NCI-H345 treated with DMSO at 0.1 percent for 48 hours (cell line): ENCODE measurements at regions not wholly inside any gene's neighbourhood (a gene's known extent, or its start where the extent isn't known, plus 50 kb on each side); places are given as distances from the start of the nearest gene placed in this dataset.
"Not testable (repeated sequence)": the region's sequence is repeated elsewhere in the genome, so short reads cannot be mapped to it uniquely, and the experiment has no call there.

Experiments
- DNase-seq: peaks from one replicate; lab custom pipeline; 2025; ENCODE audit not compliant: unreplicated experiment; lab: John Stamatoyannopoulos, UW

DNA sequence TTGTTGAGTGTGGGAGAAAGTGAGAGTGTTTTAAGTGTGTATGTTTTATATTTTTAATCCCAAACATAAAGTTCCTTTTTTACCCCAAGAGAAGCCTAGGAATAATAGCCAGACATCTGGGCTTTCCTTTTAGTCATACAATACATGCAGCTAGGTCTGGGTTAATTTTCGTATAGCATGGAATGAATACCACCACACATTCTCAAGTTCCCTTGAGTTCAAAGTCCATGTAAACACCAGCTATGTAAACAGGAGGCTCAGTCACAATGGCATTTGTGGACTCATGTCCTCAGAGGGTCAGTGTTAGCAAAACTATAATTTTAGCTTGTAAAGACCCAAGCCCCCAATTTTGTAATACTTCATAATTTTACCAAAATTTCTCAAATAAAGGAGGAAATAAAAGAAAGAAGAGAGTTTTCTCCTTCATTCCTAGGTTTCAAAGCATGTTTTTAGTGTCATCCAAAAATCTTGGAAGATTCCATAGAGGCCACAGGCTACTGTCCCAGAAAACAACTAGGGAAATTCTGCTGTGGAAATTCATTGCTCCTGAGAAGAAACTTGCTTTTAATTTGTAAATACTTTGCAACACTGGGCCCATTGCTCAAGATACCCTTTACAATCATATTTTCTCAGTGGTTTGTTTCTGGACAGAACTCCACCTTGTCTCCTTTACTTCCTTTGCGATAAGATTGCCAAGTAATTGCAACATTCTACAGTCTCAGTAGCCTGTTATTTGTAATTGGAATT is 671.2 kb downstream of the COL12A1 start:
- DNase-seq = no peak

DNA sequence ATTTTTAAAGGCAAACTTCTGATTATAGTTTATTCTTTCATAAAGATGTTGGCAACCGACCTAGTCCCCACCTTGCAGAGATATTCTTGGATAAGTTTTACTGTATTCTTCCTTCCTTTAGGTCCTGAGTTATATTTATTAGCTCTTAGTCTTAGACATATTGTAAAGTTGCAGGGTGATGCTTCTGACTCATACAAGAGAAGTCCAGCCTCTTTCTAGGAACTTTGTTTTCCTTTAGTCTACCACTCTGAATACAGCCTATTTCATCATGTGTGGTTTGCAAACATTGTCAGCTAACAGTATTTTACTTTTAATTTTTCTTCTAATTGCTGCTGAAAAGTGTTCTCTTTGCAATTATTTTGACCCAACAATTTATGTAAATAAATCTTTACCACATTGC is 686.7 kb downstream of the COL12A1 start:
- DNase-seq = no peak

DNA sequence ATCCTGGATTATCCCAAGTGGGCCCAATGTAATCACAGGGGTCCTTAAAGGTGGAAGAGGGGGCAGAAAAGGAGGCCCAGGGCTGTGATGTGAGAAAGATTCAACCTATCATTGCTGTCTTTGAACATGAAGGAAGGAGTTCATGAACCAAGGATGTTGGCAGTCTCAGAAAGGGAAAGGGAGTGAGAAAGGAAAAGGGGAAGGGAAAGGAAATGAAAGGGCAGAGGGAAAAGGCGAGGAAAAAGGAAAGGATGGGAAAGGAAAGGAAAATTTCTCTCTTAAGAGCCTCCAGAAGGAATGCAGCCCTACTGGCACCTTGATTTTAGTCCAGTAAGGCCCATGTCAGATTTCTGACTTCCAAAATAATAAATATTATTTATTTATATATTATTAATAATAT is 687.8 kb downstream of the COL12A1 start:
- DNase-seq = no peak

DNA sequence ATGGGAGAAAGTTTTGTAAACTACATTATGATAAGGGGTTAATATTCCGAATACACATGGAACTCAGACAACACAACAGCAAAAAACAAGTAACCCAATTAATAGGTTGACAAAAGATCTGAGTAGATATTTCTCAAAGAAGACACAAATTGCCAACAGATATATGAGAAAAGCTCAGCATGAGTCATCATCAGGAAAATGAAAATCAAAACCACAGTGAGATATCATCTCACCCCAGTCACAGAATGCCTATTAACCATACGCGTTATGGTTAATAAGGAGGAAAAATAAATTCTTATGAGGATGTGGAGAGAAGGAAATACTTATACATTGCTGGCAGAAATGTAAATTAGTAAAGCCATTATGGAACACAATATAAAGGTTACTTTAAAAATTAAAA is 695.0 kb downstream of the COL12A1 start:
- DNase-seq = no peak

DNA sequence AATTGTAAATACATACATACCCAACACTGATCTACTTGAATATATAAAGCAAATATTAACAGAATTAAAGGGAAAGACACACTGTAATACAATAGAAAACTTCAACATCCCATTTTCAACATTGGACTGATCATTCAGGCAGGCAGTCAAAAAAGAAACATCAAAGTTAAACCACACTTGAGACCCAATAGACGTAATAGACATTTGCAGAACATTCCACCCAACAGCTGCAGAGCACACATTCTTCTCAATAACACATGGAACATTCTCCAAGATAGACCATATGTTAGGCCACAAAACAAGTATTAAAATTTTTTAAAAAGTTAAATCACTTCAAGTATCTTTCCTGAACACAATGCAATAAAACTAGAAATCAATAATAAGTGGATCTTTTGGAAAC is 698.2 kb downstream of the COL12A1 start:
- no peak for DNase-seq

DNA sequence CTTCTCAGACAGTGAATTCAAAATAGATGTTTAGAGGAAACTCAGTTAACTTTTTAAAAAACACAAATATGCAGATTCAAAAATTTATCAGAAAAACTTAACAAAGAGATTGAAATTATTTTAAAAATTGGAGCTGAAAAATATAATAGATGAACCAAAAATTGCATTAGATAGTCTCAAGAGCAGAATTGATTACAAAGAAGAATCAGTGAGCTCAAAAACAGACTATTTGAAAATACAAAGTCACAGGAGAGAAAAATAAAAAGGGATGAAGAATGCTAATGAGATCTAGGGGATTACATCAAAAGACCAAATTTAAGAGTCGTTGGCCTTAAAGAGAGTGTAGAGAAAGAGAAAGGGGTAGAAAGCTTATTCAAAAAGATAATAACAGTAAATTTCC is 700.5 kb downstream of the COL12A1 start:
- no peak for DNase-seq

DNA sequence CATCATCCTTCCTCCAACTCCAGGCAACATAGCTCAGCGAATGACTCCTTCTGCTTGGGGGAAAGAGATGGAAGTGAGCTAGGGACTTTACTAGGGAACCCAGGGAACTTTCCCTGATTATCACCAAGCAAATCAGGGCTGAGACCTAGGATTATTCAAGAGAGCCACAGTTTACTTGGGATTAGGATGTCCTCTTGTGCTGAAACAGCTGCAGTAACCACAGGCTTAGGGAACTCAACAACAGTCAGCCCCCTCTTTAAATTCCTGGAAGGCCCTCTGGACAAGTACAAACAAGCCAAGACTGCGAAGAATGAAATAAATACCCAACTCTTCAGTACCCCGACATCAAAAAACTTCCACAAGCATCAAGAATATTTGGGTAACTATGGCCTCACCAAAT is 700.9 kb downstream of the COL12A1 start:
- no peak for DNase-seq

DNA sequence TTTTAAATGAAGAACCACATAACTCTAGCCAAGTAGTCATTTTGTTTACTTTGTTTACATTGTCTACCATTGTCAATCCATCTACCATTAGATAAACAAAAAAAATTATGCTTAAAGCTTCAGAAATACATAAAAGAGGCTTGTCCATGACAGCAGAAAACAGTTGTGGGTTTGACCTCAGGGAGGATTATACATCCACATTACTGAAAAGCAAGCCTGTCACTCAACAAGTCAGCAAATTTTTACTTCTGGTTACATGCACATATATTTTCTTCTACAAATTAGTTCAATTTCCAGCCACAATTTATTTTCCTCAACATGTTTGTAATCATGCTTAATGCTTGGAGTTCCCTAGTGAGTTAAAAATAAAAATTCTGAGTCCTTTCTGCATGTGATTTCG is 713.3 kb downstream of the COL12A1 start:
- DNase-seq = no peak

DNA sequence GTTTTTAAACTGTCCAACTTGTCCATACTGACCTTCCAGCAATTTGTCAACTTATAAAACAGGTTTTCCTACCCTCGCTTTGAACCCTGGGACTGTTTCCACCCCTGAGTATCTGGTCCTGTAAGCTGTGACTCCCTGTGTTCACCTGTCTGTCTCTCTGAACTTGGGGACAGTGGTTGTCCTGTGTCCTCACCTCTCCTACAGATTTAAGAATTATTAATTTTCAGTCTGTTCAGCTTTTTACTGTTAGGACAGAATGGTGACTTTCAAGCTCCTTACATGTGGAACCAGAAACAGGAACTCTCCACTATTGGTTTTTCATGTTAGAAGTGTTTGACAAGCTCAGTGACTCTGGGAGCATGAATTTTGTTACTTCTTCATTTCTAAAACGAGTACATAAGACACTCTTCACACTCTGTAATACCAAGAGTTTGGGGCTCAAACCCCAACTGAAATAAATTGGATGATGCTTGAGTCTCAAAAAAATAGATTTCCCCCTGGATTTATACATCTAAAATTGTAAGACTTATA is 713.9 kb downstream of the COL12A1 start:
- no peak for DNase-seq

DNA sequence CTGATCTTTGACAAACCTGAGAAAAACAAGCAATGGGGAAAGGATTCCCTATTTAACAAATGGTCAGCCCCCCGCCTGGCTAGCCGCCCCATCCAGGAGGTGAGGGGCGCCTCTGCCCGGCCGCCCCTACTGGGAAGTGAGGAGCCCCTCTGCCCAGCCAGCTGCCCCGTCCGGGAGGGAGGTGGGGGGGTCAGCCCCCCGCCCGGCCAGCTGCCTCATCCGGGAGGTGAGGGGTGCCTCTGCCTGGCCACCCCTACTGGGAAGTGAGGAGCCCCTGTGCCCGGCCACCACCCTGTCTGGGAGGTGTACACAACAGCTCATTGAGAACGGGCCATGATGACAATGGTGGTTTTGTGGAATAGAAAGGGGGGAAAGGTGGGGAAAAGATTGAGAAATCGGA is 717.1 kb downstream of the COL12A1 start:
- DNase-seq = not testable (repeated sequence)

DNA sequence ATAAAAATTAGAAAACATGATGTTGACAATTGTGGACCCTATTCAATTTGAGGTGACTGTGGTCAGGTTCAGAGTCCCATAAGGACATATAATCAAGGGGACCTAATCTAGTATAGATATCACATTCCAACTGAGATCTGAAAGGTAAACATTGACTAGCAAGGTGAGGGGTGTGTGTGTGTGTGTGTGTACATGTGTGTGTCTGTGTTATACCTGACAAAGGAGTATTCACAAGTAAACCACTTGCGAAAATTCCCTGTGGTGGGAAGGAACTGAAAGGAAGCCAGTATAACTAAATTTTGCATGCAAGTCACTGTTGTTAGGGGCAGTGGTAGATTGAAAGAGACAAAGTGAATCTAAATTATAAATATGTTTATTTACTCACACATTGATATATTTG is 723.7 kb downstream of the COL12A1 start:
- no peak for DNase-seq

DNA sequence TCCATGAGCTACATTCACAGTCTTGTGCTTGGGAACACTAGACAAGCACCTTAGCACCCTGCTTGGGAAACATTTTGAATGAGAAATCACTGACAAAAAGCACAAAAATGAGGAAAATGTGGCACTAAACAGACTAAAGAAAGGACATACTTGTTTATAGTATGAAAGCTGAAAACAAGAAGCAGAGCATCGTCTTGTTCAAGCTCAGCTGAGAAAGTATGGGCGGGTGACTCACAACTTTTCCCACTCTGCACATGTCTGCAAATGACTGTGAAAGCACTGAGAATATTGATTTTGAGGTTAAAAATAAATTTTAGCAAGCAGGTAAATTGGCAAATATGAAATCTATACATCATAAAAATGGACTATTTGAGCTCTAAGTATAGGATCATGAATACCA is 725.3 kb downstream of the COL12A1 start:
- DNase-seq = no peak

DNA sequence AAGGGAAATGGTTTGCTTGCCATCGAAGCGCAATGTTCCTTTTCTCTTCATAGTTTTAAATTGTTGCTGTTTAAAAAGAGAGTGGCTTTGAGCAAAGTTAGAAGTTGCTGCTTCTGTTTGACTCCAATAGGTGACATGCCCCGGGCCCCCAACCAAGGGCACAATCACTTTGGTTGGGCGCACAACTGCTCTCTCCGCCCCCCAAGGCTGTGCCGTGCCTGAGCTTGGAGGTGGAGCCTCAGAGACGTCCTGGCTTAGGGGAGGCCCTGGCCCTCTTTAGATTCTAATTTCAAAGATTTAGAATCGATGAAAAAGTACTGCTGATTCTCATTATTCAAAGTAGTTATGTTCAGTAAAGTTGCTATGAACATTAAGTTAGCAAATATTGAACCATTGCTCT is 725.9 kb downstream of the COL12A1 start:
- DNase-seq = no peak

DNA sequence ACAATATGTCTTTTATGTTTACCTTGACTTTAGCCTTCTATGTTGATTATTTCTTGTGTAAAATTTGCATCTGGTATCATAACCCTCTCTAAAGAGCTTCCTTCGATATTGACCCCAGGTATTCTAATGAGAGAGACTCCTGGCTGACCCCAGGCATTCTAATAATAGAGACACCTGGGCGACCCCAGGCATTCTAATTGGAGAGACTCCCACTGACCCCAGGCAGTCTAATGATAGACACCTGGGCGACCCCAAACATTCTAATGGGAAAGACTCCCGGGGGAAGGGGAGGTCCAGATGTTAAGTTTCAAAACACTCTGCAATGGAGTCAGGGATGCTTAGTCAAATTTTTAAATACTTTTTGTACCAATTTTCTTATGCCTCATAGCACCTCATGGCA is 726.4 kb downstream of the COL12A1 start:
- no peak for DNase-seq

DNA sequence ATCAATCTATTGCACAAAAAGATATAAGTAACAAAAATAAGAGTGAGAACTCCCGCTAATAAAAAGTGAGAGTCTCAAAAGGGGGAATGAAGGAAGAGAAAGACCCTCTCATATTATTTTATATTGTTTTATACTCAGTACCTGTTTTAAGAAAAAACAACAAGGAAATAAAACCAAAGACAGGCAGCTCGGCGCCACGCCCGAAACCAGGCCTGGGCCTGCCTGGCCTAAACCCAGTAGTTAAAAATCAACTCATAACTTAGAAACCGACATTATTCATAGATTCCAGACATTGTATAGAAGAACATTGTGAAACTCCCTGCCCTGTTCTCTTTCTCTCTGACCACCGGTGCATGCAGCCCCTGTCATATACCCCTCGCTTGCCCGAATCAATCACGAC is 731.8 kb downstream of the COL12A1 start:
- not testable (repeated sequence) for DNase-seq

DNA sequence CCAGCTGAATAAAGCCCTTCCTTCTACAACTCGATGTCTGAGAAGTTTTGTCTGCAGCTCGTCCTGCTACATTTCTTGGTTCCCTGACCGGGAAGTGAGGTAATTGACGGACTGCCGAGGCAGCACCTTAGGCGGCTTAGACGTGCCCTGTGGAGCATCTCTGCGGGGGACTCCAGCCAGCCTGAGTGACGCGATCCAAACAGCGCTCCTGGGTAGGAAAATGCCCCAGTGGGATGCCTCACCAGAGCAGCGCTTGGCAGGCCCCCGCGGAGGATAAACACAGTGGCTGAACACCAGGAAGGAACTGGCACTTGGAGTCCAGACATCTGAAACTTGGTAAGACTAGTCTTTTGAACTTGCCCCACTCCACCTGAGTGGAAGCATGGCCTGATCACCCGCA is 737.3 kb downstream of the COL12A1 start:
- not testable (repeated sequence) for DNase-seq

DNA sequence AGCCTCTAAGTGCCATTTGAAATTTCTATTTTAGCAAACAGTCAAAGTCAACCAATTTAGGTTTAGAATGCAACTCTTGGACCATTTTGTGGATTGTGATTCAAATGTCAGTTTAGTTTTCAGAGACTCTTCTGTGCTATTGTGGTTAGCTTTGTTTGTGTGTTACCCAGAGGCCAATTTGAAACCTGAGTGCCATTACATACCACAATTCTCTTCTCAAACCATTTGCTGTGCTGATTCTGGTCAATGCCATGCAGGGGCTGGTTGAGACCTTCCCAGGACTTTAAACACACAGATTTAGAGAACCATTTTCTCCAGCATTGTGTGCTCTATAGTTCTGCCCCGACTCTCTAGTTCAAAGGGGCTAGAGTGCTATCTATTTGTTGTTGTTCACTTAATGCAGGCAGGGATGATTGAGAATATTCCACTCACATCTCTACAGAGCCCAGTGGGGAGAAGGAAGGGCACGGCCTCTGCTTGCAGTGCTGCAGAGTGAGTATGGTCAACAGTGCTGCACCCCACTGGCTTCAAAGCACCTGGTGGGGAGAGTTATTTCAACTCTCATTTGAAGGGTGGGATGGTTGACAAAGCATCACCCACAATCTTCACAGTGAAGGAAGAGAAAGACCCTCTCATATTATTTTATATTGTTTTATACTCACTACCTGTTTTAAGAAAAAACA is 738.2 kb downstream of the COL12A1 start:
- DNase-seq = no peak

DNA sequence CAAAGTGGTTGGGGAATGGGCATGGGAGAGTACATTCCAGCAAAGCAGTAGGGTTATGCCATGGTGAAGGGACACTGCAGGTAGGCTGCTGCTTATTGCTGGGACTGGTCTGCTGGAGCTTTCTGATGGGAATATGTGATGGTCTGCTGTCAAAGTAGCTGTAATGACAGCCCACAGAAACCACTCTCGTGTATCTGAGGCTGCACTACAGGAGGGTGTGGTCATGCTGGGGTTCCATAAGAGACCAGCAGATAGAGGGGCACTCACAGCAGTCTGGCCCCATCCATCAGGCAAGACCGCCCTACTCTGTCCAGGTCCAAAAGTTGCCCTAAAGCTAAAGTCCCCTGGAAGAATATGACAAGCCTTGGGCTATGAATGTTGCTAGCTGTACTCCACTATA is 739.3 kb downstream of the COL12A1 start:
- no peak for DNase-seq

DNA sequence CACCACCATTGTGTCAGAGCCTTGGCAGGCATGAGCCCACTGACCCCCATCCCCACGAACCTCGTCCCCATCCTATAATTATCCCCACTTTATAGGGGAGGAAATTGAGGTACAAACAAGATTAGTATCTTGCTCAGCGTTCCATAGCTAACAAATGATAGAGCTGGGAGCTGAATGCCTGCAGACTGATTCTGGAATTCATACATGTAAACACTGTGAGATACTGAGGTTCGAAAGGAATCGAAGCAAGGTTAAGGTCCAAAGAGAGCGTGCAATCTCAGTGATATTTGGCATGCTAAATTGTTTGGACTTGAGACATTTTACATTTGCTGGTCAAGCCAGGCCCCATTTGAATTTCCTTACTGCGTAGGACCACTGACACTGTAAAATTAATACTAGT is 746.6 kb downstream of the COL12A1 start:
- no peak for DNase-seq

DNA sequence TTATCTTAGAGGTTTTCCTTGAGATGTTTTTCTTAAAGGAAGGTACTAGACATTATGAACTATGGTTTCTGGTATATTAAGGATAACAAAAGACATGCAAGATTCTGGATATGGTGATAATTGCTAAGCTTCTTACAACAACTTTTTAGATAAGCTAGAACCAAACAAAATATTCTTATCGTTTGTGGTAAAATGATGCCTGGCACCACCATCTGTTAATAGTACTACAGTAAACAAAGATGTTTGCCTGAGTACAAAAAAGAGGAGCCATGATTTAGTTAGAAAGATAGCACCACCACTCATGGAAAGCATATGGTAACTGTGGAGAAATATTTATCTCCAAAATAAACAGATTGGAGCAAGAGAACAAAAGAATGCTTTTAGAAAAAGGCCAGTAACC is 747.3 kb downstream of the COL12A1 start:
- DNase-seq = no peak

DNA sequence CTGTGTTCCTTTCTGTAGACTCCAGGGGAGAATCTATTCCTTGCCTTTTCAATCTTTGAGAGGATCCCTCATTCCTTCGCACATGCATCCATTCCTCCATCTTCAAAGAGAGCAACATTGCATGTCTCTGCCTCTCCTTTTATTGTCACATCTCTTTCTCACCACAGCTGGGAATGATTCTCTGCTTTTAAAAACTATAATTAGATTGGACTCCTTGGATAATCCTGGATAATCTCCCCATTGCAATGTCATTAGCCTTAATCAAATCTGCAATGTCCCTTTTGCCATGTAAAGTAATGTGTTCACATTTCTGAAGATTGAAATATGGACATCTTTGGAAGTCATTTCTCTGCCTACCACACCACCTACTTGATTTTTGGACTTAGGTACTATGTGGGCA is 750.1 kb downstream of the COL12A1 start:
- DNase-seq = no peak

DNA sequence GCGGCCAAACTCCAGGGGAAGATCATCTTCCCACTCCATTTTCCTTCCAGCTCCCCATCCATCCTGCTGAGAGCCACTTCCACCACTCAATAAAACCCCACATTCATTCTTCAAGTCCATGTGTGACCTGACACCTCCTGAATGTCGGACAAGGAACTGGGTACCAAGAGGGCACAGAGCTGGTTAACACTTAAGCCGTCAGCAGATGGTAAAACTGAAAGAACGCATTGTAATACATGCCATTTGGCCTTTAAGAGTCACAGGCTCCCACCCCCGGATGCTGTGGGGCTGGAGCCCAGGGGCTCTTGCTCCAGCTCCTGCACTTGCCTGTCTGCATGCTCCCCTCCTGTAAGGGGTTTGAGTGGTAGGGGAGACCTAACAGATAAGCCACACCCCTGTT is 753.9 kb downstream of the COL12A1 start:
- no peak for DNase-seq

DNA sequence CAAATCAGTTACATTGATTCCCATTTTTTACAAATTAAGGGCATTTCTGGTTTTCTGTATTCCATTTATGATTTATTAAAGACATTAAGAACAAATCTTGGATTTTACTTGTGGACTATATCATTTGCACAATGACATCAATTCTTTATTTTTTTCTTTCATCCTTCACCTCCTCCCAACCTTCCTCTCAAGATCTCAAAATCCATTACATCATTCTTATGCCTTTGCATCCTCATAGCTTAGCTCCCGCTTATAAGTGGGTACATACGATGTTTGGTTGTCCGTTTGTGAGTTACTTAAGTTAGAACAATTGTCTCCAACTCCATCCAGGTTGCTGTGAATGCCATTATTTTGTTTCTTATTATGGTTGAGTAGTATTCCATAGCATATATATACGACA is 752.8 kb downstream of the CD109 start:
- DNase-seq = no peak
